ENCODE measurements at regions not wholly inside any gene's neighbourhood (a gene's known extent, or its start where the extent isn't known, plus 50 kb on each side); places are given as distances from the start of the nearest gene placed in this dataset.
"Not testable (repeated sequence)": the region's sequence is repeated elsewhere in the genome, so short reads cannot be mapped to it uniquely, and the experiment has no call there.

DNA sequence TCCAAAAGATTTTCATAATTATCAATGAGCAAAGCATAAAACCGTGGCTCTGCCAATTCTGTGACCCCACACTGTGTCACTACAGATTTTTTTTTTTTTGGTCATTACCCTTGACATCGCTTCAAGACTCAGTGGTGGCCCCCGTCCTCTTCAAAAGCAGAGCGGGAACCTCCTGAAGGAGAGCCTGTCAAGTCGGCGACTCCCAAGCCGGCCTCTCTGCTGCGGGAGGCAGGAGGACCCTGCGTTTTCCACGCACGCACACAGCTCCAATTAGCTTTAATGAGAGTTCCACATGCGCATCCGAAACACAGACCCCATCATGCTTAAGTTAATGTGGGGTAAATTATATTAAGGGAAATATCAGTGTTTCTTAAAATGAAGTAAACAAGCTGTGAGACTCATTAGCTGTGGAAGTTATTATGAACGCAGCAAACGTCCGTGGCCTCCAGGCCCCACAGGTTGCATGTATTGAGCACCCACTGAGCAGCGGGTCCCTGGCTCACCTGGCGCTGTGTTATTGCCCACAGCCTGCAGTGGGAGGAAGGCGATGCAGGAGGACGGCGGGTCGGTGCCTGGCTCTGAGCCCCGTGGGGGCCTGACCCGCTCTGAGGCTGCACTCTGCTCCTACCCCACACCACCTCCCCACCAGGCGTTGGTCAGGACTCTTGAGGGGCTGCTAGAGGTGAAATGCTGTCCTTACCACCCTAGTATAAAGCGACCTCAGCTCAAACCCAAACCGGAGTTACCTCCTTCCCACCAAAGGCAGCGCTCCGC is 181.0 kb upstream of the SALL3 start:
- Histone ChIP-seq H2AFZ (ENCODE audit: low read length, unreplicated experiment) (no peak overlapping the region), H3K4me1 (ENCODE audit: control insufficient read depth, insufficient read depth, low read length, unreplicated experiment) (no peaks in the 10 kb centered on the region), H3K36me3 (ENCODE audit: insufficient read depth, low read length) (no peaks in the 10 kb centered on the region), H3K27me3 (ENCODE audit: insufficient read depth, low read length) (no peaks in the 10 kb centered on the region), H3K4me3 (ENCODE audit: low read depth, low read length) (no peak overlapping the region), H3K79me2 (ENCODE audit: control insufficient read depth, insufficient read depth, low read length, unreplicated experiment) (no peaks in the 10 kb centered on the region), H3K27ac (ENCODE audit: low read depth, low read length) (no peak overlapping the region)

DNA sequence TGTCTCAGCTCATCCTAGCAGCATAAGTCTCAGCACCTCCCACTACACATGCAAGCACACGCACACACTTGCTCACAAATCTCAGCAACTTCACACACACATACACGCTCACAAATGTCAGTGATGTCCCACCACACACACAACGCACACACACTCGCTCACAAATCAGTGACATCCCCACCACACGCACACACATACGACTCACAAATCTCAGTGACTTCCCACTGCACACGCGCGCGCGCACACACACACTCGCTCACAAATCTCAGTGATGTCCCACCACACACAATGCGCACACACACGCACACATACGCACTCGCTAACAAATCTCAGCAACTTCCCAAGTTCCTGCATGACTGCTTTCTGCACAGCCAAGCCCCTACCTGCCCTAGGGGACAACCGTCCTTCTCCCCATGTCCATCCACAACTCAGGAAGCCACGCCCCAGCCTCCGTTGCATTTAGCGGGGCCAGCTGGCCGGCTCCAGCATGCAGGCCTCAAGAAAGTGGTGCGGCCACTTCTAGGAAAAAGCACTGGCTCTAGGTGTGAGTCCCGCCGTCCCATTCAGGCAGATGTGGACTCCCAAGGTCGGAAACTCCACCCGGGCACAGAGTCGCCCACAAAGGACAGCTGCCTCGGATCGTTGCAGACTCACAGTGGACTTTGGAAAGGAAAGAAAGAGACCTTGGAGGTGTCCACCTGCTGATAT is 180.1 kb upstream of the SALL3 start:
- Histone ChIP-seq H3K4me1 (ENCODE audit: control insufficient read depth, insufficient read depth, low read length, unreplicated experiment) (no peaks in the 10 kb centered on the region), H3K4me3 (ENCODE audit: low read depth, low read length) (no peak overlapping the region), H2AFZ (ENCODE audit: low read length, unreplicated experiment) (no peak overlapping the region), H3K36me3 (ENCODE audit: insufficient read depth, low read length) (no peaks in the 10 kb centered on the region), H3K27me3 (ENCODE audit: insufficient read depth, low read length) (no peaks in the 10 kb centered on the region), H3K79me2 (ENCODE audit: control insufficient read depth, insufficient read depth, low read length, unreplicated experiment) (no peaks in the 10 kb centered on the region), H3K27ac (ENCODE audit: low read depth, low read length) (no peak overlapping the region)

DNA sequence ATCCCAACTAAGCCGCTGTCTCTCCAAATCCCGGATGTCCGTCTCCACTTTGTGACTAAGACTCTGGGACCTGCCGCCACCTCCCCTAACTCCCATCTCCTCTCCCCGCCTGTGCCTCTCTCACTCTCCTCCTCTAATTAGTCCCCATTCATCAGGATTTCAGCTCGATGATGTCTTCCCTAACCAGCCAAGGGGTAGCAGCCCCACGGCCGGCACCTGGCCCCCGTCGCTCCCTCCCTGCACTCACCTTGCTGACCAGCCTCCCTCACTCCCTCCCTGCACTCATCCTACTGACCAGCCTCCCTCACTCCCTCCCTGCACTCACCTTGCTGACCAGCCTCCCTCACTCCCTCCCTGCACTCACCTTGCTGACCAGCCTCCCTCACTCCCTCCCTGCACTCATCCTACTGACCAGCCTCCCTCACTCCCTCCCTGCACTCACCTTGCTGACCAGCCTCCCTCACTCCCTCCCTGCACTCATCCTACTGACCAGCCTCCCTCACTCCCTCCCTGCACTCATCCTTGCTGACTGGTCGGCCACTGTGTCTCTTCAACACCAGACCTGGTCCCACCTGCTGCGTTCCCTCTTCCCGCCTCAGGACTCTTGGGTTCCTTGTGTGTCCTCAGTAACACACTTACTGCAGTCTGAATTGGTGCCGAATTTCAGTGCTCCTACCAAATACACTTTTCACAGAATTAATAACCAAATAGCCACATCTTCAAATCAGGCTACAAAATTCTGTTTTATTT is 179.3 kb upstream of the SALL3 start:
- H3K79me2 ChIP-seq (ENCODE audit: control insufficient read depth, insufficient read depth, low read length, unreplicated experiment); H3K27me3 ChIP-seq (ENCODE audit: insufficient read depth, low read length); H3K4me1 ChIP-seq (ENCODE audit: control insufficient read depth, insufficient read depth, low read length, unreplicated experiment); H3K36me3 ChIP-seq (ENCODE audit: insufficient read depth, low read length); H3K4me3 ChIP-seq (ENCODE audit: low read depth, low read length); H2AFZ ChIP-seq (ENCODE audit: low read length, unreplicated experiment); H3K27ac ChIP-seq (ENCODE audit: low read depth, low read length): not testable (repeated sequence)

DNA sequence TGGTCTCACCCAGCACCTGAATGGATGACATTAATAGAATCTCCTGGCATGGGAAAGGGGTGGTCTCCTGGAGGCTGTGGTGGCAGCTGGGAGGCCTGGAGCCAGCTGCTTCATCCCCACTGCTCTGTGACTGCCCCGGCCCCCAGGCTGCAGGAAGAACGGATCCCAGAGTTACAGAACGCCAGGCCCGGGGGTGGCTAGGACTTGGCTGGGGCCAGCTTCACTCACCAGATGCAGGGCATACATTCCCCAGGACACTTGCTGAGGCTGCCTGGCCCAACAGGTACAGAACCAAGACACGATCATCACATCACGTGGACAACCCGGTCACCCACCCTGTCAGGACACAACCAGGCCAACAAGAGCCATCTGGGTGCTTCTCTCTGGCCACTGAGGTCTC is 178.6 kb upstream of the SALL3 start:
- H3K4me1 ChIP-seq (ENCODE audit: control insufficient read depth, insufficient read depth, low read length, unreplicated experiment) = no peaks in the 10 kb centered on the region
- H2AFZ ChIP-seq (ENCODE audit: low read length, unreplicated experiment) = no peak overlapping the region
- no peaks in the 10 kb centered on the region for H3K27me3 ChIP-seq (ENCODE audit: insufficient read depth, low read length)
- H3K4me3 ChIP-seq (ENCODE audit: low read depth, low read length) = no peak overlapping the region
- no peak overlapping the region for H3K27ac ChIP-seq (ENCODE audit: low read depth, low read length)
- H3K79me2 ChIP-seq (ENCODE audit: control insufficient read depth, insufficient read depth, low read length, unreplicated experiment) = no peaks in the 10 kb centered on the region
- H3K36me3 ChIP-seq (ENCODE audit: insufficient read depth, low read length) = no peaks in the 10 kb centered on the region

- no peaks in the 10 kb centered on the region for H3K36me3 ChIP-seq (ENCODE audit: insufficient read depth, low read length)
- H3K27me3 ChIP-seq (ENCODE audit: insufficient read depth, low read length) = no peaks in the 10 kb centered on the region
- H3K4me1 ChIP-seq (ENCODE audit: control insufficient read depth, insufficient read depth, low read length, unreplicated experiment) = no peaks in the 10 kb centered on the region
- no peak overlapping the region for H2AFZ ChIP-seq (ENCODE audit: low read length, unreplicated experiment)
- H3K27ac ChIP-seq (ENCODE audit: low read depth, low read length) = no peak overlapping the region
- no peaks in the 10 kb centered on the region for H3K79me2 ChIP-seq (ENCODE audit: control insufficient read depth, insufficient read depth, low read length, unreplicated experiment)
- H3K4me3 ChIP-seq (ENCODE audit: low read depth, low read length) = no peak overlapping the region
These were observed 176.5 kb upstream of the SALL3 start for GRCh38 chr18:78803104-78803503.

- Histone ChIP-seq H3K27me3 (ENCODE audit: insufficient read depth, low read length) (no peaks in the 10 kb centered on the region), H3K36me3 (ENCODE audit: insufficient read depth, low read length) (no peaks in the 10 kb centered on the region), H3K79me2 (ENCODE audit: control insufficient read depth, insufficient read depth, low read length, unreplicated experiment) (no peaks in the 10 kb centered on the region), H3K4me3 (ENCODE audit: low read depth, low read length) (no peak overlapping the region), H2AFZ (ENCODE audit: low read length, unreplicated experiment) (no peak overlapping the region), H3K27ac (ENCODE audit: low read depth, low read length) (no peak overlapping the region), H3K4me1 (ENCODE audit: control insufficient read depth, insufficient read depth, low read length, unreplicated experiment) (no peaks in the 10 kb centered on the region)
These were observed 175.2 kb upstream of the SALL3 start for GRCh38 chr18:78804206-78805030.

DNA sequence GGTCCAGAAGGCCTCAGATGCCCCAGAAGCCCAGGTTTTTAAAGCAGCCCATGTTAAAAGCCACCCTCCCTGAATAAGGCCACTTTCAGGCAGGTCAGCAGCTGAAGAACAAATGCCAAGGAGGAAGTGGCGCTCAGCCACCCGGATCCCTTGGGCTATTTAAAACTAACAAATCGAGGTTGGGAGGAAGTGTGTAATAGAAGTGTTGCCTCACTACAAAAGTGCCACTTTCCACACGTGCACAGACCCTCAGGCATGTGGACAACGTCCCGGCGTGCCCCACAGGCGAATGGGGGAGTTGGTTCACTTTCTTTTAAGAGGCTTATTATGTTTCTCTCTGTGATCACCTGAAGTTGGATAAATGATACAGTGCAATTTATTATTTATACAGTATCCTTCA is 173.8 kb upstream of the SALL3 start:
- H3K27ac ChIP-seq (ENCODE audit: low read depth, low read length) = no peak overlapping the region
- no peak overlapping the region for H2AFZ ChIP-seq (ENCODE audit: low read length, unreplicated experiment)
- no peaks in the 10 kb centered on the region for H3K27me3 ChIP-seq (ENCODE audit: insufficient read depth, low read length)
- H3K79me2 ChIP-seq (ENCODE audit: control insufficient read depth, insufficient read depth, low read length, unreplicated experiment) = no peaks in the 10 kb centered on the region
- H3K36me3 ChIP-seq (ENCODE audit: insufficient read depth, low read length) = no peaks in the 10 kb centered on the region
- H3K4me1 ChIP-seq (ENCODE audit: control insufficient read depth, insufficient read depth, low read length, unreplicated experiment) = no peaks in the 10 kb centered on the region
- H3K4me3 ChIP-seq (ENCODE audit: low read depth, low read length) = no peak overlapping the region

DNA sequence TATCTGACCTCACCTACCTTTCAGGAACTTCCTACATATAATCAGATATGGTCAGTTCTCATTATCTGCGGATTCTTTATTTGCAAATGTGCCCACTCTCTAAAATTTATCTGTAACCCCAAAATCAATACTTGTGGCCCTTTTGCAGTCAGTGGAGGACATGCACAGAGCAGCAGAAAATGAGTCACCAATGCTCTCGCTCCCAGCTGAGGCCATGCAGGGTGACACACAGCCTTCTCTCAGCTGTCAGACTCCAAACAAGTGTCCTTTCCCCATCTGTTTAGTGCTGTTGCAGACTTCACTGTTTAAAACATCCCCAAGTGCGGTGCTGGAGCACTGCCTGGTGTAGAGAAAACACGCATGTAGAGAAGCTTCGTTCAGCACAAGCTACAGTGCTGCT is 171.9 kb upstream of the SALL3 start:
- no peaks in the 10 kb centered on the region for H3K79me2 ChIP-seq (ENCODE audit: control insufficient read depth, insufficient read depth, low read length, unreplicated experiment)
- no peaks in the 10 kb centered on the region for H3K27me3 ChIP-seq (ENCODE audit: insufficient read depth, low read length)
- no peak overlapping the region for H2AFZ ChIP-seq (ENCODE audit: low read length, unreplicated experiment)
- H3K4me3 ChIP-seq (ENCODE audit: low read depth, low read length) = no peak overlapping the region
- no peaks in the 10 kb centered on the region for H3K4me1 ChIP-seq (ENCODE audit: control insufficient read depth, insufficient read depth, low read length, unreplicated experiment)
- no peaks in the 10 kb centered on the region for H3K36me3 ChIP-seq (ENCODE audit: insufficient read depth, low read length)
- H3K27ac ChIP-seq (ENCODE audit: low read depth, low read length) = no peak overlapping the region

GRCh38 chr18:78809845-78810244 is 169.8 kb upstream of the SALL3 start:
- H3K27me3 ChIP-seq (ENCODE audit: insufficient read depth, low read length) = no peaks in the 10 kb centered on the region
- H3K27ac ChIP-seq (ENCODE audit: low read depth, low read length) = no peak overlapping the region
- no peaks in the 10 kb centered on the region for H3K36me3 ChIP-seq (ENCODE audit: insufficient read depth, low read length)
- no peaks in the 10 kb centered on the region for H3K4me1 ChIP-seq (ENCODE audit: control insufficient read depth, insufficient read depth, low read length, unreplicated experiment)
- H3K4me3 ChIP-seq (ENCODE audit: low read depth, low read length) = no peak overlapping the region
- H3K79me2 ChIP-seq (ENCODE audit: control insufficient read depth, insufficient read depth, low read length, unreplicated experiment) = no peaks in the 10 kb centered on the region
- no peak overlapping the region for H2AFZ ChIP-seq (ENCODE audit: low read length, unreplicated experiment)

- H2AFZ ChIP-seq (ENCODE audit: low read length, unreplicated experiment) = no peak overlapping the region
- H3K36me3 ChIP-seq (ENCODE audit: insufficient read depth, low read length) = no peaks in the 10 kb centered on the region
- no peak overlapping the region for H3K27ac ChIP-seq (ENCODE audit: low read depth, low read length)
- H3K27me3 ChIP-seq (ENCODE audit: insufficient read depth, low read length) = no peaks in the 10 kb centered on the region
- H3K79me2 ChIP-seq (ENCODE audit: control insufficient read depth, insufficient read depth, low read length, unreplicated experiment) = no peaks in the 10 kb centered on the region
- no peak overlapping the region for H3K4me3 ChIP-seq (ENCODE audit: low read depth, low read length)
- H3K4me1 ChIP-seq (ENCODE audit: control insufficient read depth, insufficient read depth, low read length, unreplicated experiment) = no peaks in the 10 kb centered on the region
These were observed 168.9 kb upstream of the SALL3 start for GRCh38 chr18:78810706-78811105.
